OCI-LY3 (cell line): ENCODE measurements at regions not wholly inside any gene's neighbourhood (a gene's known extent, or its start where the extent isn't known, plus 50 kb on each side); places are given as distances from the start of the nearest gene placed in this dataset.

Source experiments
- CTCF ChIP-seq: fragments of 200-600, 300-600 bp; sonication (generic); IDR thresholded peaks from 2 replicates; pipeline ENCODE4 v1.5.1; 2014; ENCODE audit warnings: antibody characterized with exemption, low read length, low read depth
- EZH2phosphoT487 ChIP-seq: fragments of 200-600 bp; shearing (Covaris generic); IDR thresholded peaks from 2 replicates; pipeline ENCODE4 v1.6.1; 2018; ENCODE audit warnings: antibody characterized with exemption, mixed run types, low read depth

DNA sequence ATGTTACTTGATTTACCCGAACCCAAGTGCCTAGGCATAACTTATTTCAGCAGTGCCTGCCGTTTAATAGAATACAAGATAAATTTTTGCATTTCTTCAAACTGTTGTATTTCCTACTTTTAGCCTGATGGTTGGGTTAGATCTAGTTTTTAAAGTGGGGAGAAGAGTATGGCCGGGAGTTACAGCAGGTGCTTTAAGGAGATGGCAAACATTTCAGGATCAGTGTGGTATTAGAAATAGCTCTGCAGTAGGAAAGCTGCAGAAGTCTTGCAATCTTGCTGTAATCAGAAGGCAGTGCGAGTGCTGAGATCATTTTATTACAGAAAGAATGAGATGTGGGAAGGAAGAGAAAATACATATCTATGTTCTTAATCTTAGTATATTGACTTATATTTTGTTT lies 977.8 kb upstream of the TENM3 start:
- TF ChIP-seq CTCF (no peak), EZH2phosphoT487 (no peak)
